ENCODE measurements at regions not wholly inside any gene's neighbourhood (a gene's known extent, or its start where the extent isn't known, plus 50 kb on each side); places are given as distances from the start of the nearest gene placed in this dataset.

GRCh38 chr6:71507183-71507582, 218.6 kb downstream of the OGFRL1 start:
- no peak for TF ChIP-seq CTCF (IDR thresholded peaks at IDR 0.05; ENCODE audit: borderline replicate concordance, extremely low read depth, low read length, poor library complexity, severe bottlenecking)
- no peak for TF ChIP-seq EZH2 (IDR thresholded peaks at IDR 0.05; ENCODE audit: borderline replicate concordance, low read depth, low read length, severe bottlenecking)

Data from DND-41 (cell line).